ENCODE measurements at regions not wholly inside any gene's neighbourhood (a gene's known extent, or its start where the extent isn't known, plus 50 kb on each side); places are given as distances from the start of the nearest gene placed in this dataset.

- no peak for TF ChIP-seq RAD21 (IDR thresholded peaks at IDR 0.05; ENCODE audit: low read length)
- no peak for TF ChIP-seq CTCF (conservative IDR thresholded peaks at IDR 0.05; ENCODE audit: low read depth, low read length)
- no peak for TF ChIP-seq CHD1 (IDR thresholded peaks at IDR 0.05; ENCODE audit: low read depth, low read length)
- TF ChIP-seq MXI1 (IDR thresholded peaks at IDR 0.05; ENCODE audit: borderline replicate concordance, low read depth, low read length), result no peak
- TF ChIP-seq FOS (IDR thresholded peaks at IDR 0.05; ENCODE audit: low read depth, low read length), result no peak
- no peak for TF ChIP-seq POLR2A (IDR thresholded peaks at IDR 0.05; ENCODE audit: low read depth, low read length)
- no peak for TF ChIP-seq RFX5 (IDR thresholded peaks at IDR 0.05; ENCODE audit: low read depth, low read length)
- no peak for TF ChIP-seq SMC3 (IDR thresholded peaks at IDR 0.05; ENCODE audit: low read depth, low read length)
- no peak for TF ChIP-seq RCOR1 (IDR thresholded peaks at IDR 0.05; ENCODE audit: insufficient replicate concordance, low read length)
Measured at GRCh38 chrX:933611-934010, 278.8 kb downstream of the CRLF2 start.
